AG09309 (cell line): ENCODE measurements at regions not wholly inside any gene's neighbourhood (a gene's known extent, or its start where the extent isn't known, plus 50 kb on each side); places are given as distances from the start of the nearest gene placed in this dataset.

Experiments used
- DNase-seq: peaks from one replicate; pipeline ENCODE4 v3.0.0-alpha.2; 2010; ENCODE audit warnings: low read depth
- H3K4me3 ChIP-seq: 2 replicates; pipeline ENCODE4 v1.5.1; 2011; ENCODE audit warnings: mild to moderate bottlenecking, low read depth, low read length, moderate library complexity; ENCODE audit not compliant: control insufficient read depth
- CTCF ChIP-seq: IDR thresholded peaks from 2 replicates; pipeline ENCODE4 v1.5.1; 2011; ENCODE audit warnings: mild to moderate bottlenecking, low read depth, low read length, inconsistent platforms; ENCODE audit not compliant: insufficient read depth, control insufficient read depth; ENCODE audit errors: missing control alignments

GRCh38 chr15:46753946-46754345 is 963.4 kb upstream of the SEMA6D start:
- no peak for DNase-seq
- TF ChIP-seq CTCF = no peak
- H3K4me3 ChIP-seq = no peak overlapping the region

DNA sequence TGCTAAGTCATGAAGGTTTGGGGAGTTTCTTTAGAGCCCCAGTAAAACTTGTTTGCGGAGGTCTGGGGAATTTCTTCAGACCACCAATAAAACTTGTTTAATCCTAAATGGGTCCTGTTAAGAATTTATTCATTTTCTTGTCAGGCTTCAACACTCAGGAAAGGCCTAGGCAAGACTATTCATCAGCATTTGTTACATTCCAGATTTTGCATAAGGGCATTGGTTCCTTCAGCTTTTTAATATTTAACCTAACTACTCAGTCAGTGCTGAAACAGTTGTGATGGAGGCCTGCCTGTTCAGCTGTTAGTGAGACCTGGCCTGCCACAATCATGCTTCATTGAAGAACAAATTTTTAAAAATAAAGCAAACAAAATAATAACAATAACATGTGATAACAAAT is 954.2 kb upstream of the SEMA6D start:
- no peak for DNase-seq
- TF ChIP-seq CTCF = no peak
- no peak overlapping the region for H3K4me3 ChIP-seq

DNA sequence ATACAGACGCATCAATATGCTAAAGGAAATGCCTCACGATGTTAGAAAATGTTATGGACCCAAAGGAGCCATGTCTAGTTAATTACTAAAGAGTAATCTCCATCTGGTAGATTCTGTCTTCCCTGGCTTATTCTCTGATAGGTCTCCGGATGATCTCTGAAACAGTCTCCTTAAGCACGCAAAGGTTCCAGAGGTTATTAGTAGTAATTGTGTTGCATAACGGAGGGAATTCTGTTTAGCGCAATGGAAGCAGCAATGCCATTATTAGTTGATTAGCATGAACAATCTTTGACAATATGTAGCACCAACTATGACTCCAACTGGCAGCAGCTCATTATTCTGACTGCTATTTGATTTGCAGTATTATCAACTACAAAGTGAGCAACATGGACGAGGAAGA is 952.5 kb upstream of the SEMA6D start:
- no peak for TF ChIP-seq CTCF
- no peak overlapping the region for H3K4me3 ChIP-seq
- no peak for DNase-seq

GRCh38 chr15:46766021-46766420 is 951.3 kb upstream of the SEMA6D start:
- DNase-seq = no peak
- no peak for TF ChIP-seq CTCF
- H3K4me3 ChIP-seq = no peak overlapping the region

- no peak for DNase-seq
- no peak overlapping the region for H3K4me3 ChIP-seq
- TF ChIP-seq CTCF = no peak
Measured at GRCh38 chr15:46768287-46768686, 949.0 kb upstream of the SEMA6D start.

GRCh38 chr15:46773016-46773415 is 944.3 kb upstream of the SEMA6D start:
- no peak for TF ChIP-seq CTCF
- no peak for DNase-seq
- H3K4me3 ChIP-seq = no peak overlapping the region

- no peak for TF ChIP-seq CTCF
- H3K4me3 ChIP-seq = no peak overlapping the region
- DNase-seq = no peak
Measured at GRCh38 chr15:46778876-46779275, 938.4 kb upstream of the SEMA6D start.
